HUDEP-2 (cell line): ENCODE measurements at regions not wholly inside any gene's neighbourhood (a gene's known extent, or its start where the extent isn't known, plus 50 kb on each side); places are given as distances from the start of the nearest gene placed in this dataset.

Experiments used
- DNase-seq, 76 experiments: peaks; one replicate each; lab custom pipeline; 2025; ENCODE audit not compliant: unreplicated experiment in 76 of 76; lab: John Stamatoyannopoulos, UW

GRCh38 chr20:56173438-56173837, 75.1 kb upstream of the MC3R start:
- DNase-seq: no peak

- DNase-seq: no peak
Observed at GRCh38 chr20:56174416-56174815, 74.1 kb upstream of the MC3R start.

- no peak for DNase-seq
Observed at GRCh38 chr20:56175884-56176283, 72.6 kb upstream of the MC3R start.

- no peak for DNase-seq
Observed at GRCh38 chr20:56178219-56178618, 70.3 kb upstream of the MC3R start.

DNA sequence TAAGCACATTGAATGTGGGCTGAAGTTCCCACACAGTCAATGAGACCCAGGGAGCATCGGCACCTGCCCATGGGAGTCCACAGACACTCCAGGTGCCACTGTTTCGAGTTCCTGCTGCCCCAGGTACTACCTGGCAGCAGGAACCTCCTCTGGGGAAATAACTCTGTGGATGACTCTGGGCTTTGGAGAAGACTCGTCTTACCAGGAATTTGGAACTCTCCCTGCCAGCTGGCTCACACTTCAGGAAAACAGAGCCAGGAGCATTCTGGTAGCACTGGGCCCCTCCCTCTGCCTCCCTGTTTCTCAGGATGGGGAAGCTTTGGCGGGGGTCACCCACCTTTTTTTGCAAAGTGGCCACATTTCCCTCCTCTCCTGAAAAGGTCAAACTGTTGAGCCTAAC, 69.5 kb upstream of the MC3R start:
- no peak for DNase-seq

DNA sequence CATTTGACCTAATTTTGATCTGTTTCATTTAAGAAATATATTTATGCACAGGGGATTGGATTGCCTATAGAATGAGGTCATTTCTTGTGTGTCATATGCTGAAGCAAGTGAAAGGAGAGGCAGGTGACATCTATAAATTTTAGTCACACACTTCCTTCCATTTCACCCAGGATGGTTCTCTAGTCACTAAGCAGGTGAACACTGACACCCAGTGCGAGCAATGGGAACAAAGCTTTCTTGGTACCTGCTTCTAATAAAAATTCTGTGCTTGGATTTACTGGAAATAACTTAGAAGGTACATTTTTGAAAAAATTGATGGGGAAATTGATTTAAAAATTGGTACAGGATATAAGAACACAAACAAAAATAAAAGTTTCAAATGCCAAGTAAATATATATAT, 66.9 kb upstream of the MC3R start:
- peak in 1 of 76 experiments; percentile 1 for DNase-seq

GRCh38 chr20:56187534-56188165, 60.9 kb upstream of the MC3R start:
- DNase-seq: peak in 5 of 76 experiments; percentile 1 to 13 (median 9)

GRCh38 chr20:56194042-56194441, 54.5 kb upstream of the MC3R start:
- no peak for DNase-seq

- peak in 1 of 76 experiments; percentile 4 for DNase-seq
Observed at GRCh38 chr20:56195946-56196345, 52.6 kb upstream of the MC3R start.
